HG02885 (cell line): ENCODE measurements at regions not wholly inside any gene's neighbourhood (a gene's known extent, or its start where the extent isn't known, plus 50 kb on each side); places are given as distances from the start of the nearest gene placed in this dataset.

Experiments
- ATAC-seq: cut with Tn5 transposase; IDR thresholded peaks from one replicate; pipeline ENCODE4 v1.9.1; 2021; ENCODE audit warnings: mild to moderate bottlenecking; ENCODE audit not compliant: unreplicated experiment, poor library complexity

GRCh38 chr14:95388699-95389098, 69.0 kb upstream of the CLMN start:
- no peak for ATAC-seq

- ATAC-seq: no peak
Measured at GRCh38 chr14:95387826-95388445, 68.2 kb upstream of the CLMN start.

GRCh38 chr14:95386536-95387095, 66.9 kb upstream of the CLMN start:
- ATAC-seq: no peak

GRCh38 chr14:95385701-95386100, 66.0 kb upstream of the CLMN start:
- no peak for ATAC-seq

DNA sequence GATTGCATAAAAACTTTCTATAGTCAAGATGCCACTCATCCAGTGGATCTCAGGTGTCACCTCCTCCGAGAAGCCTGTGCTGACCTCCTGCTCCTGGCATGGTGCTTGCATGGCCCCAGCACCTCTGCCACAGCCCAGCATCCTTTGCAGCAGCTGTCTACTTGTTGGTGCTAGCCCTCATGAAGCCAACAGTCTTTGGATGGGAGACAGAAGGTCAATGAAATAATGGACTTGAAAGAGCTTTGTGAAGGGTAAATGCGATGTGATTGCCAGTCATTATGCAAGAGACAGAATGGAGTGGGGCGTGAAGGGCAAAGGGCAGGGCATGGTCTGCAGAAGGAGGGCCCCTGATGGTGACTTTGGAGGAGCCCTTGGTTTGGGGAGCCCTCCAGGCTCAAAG, 63.0 kb upstream of the CLMN start:
- no peak for ATAC-seq

GRCh38 chr14:95381726-95382125, 62.0 kb upstream of the CLMN start:
- ATAC-seq: no peak

GRCh38 chr14:95380350-95381042, 60.8 kb upstream of the CLMN start:
- ATAC-seq: no peak

GRCh38 chr14:95379634-95380033, 59.9 kb upstream of the CLMN start:
- ATAC-seq: no peak

- ATAC-seq: no peak
Measured at GRCh38 chr14:95375539-95376109, 55.9 kb upstream of the CLMN start.

DNA sequence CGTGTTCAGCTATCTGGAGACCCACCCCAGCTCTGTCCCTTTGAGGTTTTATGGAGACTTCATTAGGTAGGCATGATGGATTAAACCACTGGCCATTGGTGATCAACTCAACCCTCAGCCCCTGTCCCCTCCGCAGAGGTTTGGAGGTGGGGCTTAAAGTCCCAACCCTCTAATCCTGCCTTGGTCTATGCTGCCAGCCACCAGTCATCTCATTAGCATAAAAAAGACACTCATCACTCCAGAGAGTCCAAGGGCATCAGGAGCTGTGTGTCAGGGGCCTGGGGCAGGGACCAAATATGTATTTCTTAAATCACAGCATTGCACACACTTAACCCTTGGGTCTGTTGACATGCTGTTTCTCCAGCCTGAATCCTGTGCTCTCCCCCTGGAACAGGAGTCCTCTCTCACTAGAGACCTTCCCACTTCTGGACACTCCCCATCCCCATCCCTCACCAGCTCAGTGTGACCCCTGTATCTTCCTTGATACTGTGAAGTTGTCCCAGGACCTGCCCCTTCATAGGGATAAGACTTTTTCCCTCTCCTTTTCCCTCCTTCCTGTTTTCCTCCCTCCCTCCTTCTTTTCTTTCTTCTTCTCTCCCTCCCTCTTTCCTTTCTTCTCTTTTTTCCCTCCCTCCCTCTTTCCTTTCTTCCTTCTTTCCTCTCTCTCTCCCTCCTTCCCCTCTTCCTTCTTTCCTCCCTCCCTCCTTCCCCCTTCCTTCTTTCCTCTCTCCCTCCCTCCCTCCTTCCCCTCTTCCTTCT, 54.7 kb upstream of the CLMN start:
- ATAC-seq: no peak

DNA sequence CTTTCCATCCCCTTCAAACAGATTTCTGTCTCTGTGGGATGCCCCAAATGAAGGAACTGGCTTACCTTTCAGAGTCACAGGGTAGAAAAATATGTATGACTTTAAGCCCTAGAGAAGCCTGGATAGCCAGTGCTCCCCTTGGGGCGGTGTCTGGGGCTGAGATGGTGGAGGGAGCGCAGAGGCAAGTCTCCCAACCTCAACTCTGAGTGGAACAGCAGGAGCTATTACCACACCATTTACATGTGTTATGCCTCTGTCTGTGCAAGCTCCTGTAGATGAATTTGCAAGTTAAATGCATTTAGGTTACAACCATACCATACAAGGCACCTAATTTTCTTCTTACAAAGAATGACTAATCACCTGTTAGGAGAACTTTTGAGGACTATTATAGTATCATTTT, 50.4 kb upstream of the CLMN start:
- ATAC-seq: no peak
